H1 (cell line): ENCODE measurements at regions not wholly inside any gene's neighbourhood (a gene's known extent, or its start where the extent isn't known, plus 50 kb on each side); places are given as distances from the start of the nearest gene placed in this dataset.

Experiments used
- CHD7 ChIP-seq: fragments of 300-600 bp; sonication (generic); IDR thresholded peaks from 2 replicates; pipeline ENCODE4 v1.7.1; 2012; ENCODE audit warnings: low read length, moderate library complexity, mild to moderate bottlenecking, inconsistent platforms; ENCODE audit not compliant: insufficient replicate concordance
- GTF2F1 ChIP-seq: IDR thresholded peaks from 2 replicates; pipeline ENCODE4 v1.6.1; 2012; ENCODE audit warnings: low read depth, low read length, improper control_type of control experiment, borderline replicate concordance
- TBP ChIP-seq: IDR thresholded peaks from 2 replicates; pipeline ENCODE4 v1.6.1; 2011; ENCODE audit warnings: low read depth, low read length, improper control_type of control experiment

GRCh38 chr3:69456631-69457030 is 70.7 kb upstream of the FRMD4B start (continued):
- TF ChIP-seq CHD7 (no peak), TBP (no peak), GTF2F1 (no peak)
